GM12875 (cell line): ENCODE measurements at regions not wholly inside any gene's neighbourhood (a gene's known extent, or its start where the extent isn't known, plus 50 kb on each side); places are given as distances from the start of the nearest gene placed in this dataset.

Source experiments
- H3K4me3 ChIP-seq: one replicate; pipeline ENCODE4 v1.5.1; 2011; ENCODE audit warnings: low read depth, low read length, control low read depth
- TF ChIP-seq, protein P1 (sequence below): IDR thresholded peaks from 2 replicates; pipeline ENCODE4 v1.5.1; 2011; ENCODE audit warnings: low read depth, mild to moderate bottlenecking, control low read depth, inconsistent platforms, low read length, moderate library complexity, borderline replicate concordance; ENCODE audit not compliant: insufficient read depth

DNA sequence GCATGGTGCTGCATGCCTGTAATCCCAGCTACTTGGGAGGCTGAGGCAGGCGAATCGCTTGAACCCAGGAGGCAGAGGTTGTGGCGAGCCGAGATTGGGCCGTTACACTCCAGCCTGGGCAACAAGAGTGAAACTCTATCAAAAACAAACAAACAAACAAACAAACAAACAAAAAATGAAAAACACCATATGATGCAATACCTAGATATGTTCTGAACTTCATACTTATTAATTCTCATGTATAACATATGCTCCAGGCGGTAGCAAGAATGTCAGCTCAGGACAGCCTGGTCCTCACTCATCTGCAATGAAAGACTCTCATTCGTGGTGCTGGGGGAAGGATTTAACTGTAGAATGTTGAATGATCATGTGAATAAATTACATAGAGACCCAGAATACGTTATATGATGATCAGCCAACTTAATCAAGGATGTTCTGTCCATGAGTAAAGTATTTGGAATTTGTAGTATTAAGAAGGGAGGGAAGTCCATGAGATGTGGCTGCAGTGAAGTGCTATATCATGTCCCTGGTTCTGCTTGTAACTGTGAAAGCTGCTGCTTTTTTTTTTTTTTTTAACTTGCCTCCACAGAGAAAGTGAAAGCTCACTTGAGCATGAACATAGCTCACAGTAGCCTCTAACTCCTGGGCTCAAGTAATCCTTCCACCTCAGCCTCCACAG lies 206.8 kb downstream of the UQCRFS1 start:
- TF ChIP-seq, protein P1, sequence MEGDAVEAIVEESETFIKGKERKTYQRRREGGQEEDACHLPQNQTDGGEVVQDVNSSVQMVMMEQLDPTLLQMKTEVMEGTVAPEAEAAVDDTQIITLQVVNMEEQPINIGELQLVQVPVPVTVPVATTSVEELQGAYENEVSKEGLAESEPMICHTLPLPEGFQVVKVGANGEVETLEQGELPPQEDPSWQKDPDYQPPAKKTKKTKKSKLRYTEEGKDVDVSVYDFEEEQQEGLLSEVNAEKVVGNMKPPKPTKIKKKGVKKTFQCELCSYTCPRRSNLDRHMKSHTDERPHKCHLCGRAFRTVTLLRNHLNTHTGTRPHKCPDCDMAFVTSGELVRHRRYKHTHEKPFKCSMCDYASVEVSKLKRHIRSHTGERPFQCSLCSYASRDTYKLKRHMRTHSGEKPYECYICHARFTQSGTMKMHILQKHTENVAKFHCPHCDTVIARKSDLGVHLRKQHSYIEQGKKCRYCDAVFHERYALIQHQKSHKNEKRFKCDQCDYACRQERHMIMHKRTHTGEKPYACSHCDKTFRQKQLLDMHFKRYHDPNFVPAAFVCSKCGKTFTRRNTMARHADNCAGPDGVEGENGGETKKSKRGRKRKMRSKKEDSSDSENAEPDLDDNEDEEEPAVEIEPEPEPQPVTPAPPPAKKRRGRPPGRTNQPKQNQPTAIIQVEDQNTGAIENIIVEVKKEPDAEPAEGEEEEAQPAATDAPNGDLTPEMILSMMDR: no peak
- H3K4me3 ChIP-seq: no peak overlapping the region

DNA sequence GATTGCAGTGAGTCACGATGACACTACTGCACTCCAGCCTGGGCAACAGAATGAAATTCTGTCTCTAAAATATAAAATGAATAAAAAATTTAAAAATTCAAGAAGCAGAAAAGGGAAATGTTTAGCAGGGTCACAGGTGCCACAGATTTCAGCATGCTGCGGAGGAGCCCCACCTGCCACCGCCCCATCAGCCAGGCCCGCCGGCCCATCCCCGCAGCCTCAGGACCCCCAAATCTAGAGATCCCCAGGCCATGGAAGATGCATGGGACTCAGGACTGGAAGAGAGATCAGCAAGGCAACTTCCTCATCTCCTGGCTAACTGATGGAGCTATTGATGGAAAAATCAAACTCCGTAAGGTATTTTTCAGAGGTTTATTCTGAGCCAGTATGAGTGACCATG lies 208.2 kb downstream of the UQCRFS1 start:
- TF ChIP-seq, protein P1: no peak
- no peak overlapping the region for H3K4me3 ChIP-seq

DNA sequence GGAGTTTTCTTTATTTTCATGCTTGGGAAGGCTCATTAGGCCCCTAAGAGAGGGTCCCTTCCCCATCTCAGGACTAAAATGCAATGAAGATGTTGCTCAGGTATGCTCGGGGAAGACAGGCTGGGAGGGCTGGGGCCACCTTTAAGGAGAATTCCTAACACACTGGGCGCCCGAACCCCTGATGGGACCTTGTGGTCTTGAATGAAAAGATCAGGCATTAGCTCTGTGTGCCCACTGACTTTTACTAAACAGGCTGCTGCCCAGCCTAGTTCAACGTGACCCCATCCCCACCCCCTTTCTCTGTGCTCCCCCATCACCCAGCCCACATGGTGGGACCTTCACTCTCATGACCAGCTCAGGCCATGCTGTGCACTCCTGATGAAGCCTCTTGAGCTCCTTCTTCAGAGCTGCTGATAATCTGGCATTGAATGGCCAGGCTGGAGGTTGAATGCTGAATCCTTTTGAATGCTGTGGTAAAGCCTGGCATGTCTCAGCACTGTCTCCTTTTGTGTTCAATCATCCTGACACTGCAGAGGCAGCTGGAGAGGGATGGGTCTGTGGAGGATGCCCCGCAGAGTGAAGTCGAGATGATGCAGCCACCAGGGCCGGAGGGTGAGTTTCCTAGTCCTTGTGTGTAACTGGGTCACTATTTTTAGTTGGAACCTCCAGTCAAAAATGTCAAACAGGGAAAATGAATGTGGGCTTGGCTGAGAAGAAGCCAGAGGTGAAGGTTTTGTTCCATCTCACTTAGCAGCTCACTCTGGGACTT lies 209.1 kb downstream of the UQCRFS1 start:
- TF ChIP-seq, protein P1: no peak
- H3K4me3 ChIP-seq: no peak overlapping the region

DNA sequence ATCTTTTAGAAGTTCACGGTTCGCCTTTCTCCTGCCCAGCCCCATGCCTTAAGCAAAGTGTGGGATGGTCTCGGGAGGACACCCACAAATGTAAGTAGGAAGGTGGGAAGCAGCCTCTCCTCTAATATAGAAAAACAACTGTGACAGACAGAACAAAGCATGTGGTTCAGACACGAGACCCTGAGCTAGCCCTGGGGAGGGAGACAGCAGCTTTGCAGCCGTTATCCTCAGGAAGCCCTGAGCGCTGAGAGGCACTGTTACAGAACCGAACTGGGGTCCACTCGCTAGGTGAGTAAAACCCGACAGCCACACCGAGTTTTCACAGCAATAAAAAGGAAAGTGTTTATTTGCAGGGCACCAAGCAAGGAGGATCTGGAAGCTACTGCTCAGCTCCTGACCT lies 210.6 kb downstream of the UQCRFS1 start:
- H3K4me3 ChIP-seq: no peak overlapping the region

DNA sequence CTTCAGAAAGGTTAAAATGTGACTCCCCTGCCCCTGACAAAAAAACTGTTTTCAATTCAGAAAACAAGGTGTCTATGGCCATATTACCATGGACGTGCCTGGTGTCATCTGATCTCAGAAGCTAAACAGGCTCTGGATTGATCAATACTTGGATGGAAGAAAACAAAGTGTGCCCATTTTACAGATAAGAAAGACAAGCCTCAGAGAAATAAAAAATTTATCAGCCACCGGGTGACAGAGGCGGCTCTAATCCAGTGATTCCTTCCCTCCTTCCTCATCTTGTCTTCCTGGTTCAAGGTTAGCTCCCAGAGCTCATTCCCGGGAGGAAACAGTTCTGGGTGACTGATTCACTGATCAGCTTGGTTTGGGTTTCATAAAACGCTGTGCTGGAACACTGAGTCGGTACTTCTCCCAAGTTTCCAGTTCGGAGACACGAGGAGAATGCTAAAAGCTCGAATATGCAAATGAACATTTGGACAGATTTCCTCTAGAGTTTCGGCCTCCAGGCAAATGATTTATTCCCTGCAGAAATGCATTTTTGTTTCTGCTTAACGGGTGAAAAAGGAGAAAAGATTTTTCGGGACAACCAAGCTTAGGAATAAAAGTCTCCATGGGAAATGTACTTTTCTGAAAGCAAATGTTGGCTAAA lies 211.2 kb downstream of the UQCRFS1 start:
- H3K4me3 ChIP-seq: no peak overlapping the region
- TF ChIP-seq, protein P1: no peak

More for the DNA sequence above, 210.6 kb downstream of the UQCRFS1 start:
- TF ChIP-seq, protein P1: no peak

DNA sequence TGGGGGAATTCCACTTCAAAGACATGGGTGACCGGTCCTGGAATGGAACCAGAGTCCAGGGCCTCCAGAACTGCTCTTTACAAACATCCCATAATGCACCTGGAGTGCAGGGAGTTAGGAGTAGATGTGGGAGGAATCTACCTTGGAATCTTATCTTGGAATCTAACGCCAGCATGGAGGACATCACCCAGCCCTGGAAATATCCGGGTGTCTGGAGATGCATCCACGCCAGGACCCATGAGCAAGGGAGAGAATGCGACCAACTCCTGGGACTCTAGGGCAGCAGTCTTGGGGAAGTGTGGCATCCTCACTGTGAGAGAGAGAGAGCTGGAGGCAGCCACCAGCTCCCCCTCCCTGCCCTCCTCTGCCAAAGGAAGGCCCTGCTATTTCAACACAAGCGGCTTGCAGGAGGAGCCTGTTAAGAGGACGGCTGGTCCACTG lies 211.8 kb downstream of the UQCRFS1 start:
- no peak overlapping the region for H3K4me3 ChIP-seq
- TF ChIP-seq, protein P1: no peak
